ENCODE measurements at regions not wholly inside any gene's neighbourhood (a gene's known extent, or its start where the extent isn't known, plus 50 kb on each side); places are given as distances from the start of the nearest gene placed in this dataset.

DNA sequence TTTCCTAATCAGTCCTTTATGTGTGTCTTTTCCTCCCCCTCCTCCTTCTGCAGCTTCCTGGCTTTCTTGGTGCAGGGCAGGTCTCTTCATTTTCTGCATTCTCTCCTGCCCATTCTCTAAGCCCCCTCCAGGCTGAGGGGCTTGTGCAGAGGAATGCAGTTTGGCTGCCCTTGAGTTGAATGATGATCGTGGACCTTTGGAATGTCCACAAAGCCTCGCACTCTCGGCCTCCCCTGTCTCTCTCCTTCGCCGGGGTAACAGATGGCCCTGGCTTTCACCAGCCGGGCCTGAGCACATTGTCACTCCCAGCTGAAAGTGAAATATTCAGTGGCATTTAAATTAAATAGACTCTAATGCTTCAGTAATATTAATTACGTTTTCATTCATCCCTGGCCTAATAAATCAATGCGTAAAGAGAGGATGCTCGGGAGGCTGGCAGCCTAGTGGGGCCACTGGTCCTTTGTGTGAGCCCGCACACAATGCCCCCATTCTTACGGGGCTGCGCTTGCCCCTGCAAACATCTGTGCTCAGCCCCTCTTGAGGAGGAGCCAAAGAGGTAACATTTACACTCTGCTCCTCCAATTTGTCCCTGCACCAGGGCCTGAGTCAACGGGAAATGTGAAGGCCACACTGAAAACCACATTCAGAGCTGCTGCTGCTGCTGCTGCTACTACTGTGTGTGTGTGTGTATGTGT, 64.9 kb upstream of the PAX6 start:
- Histone ChIP-seq H3K79me2 (ENCODE audit: insufficient read depth, low read length) (no peaks in the 10 kb centered on the region), H2BK12ac (ENCODE audit: insufficient read length, low read depth, low read length) (no peak overlapping the region), H2AK5ac (ENCODE audit: insufficient read length, low read length) (no peak overlapping the region), H3K9me3 (ENCODE audit: control insufficient read depth, low read depth, low read length) (no peaks in the 10 kb centered on the region), H3K27ac (ENCODE audit: insufficient read length, low read depth, low read length) (no peak overlapping the region), H3K4me1 (ENCODE audit: insufficient read depth, low read length) (peaks cover 3% of the 10 kb centered on the region; the same call in 1 of the 2 replicates), H3K18ac (ENCODE audit: insufficient read length, low read depth, low read length) (no peak overlapping the region), H4K20me1 (ENCODE audit: control insufficient read depth, insufficient read depth, insufficient read length) (no peaks in the 10 kb centered on the region), H3K14ac (ENCODE audit: insufficient read depth, low read length) (no peak overlapping the region), H4K8ac (replicated peaks; ENCODE audit: insufficient read length, low read depth, low read length) (no peak overlapping the region), H2BK120ac (ENCODE audit: low read depth, low read length, poor library complexity, severe bottlenecking) (no peak overlapping the region), H3K56ac (ENCODE audit: insufficient read length, low read depth, low read length) (no peak overlapping the region), H3K4me2 (ENCODE audit: insufficient read depth, insufficient read length, low read length) (no peak overlapping the region), H3K4ac (ENCODE audit: low read depth, low read length) (no peak overlapping the region), H4K91ac (ENCODE audit: insufficient read length, low read depth, low read length) (no peak overlapping the region), H3K23me2 (ENCODE audit: insufficient read length, low read depth, low read length, poor library complexity, severe bottlenecking) (no peaks in the 10 kb centered on the region), H2BK15ac (ENCODE audit: low read depth, low read length) (no peak overlapping the region), H4K5ac (ENCODE audit: insufficient read length, low read depth, low read length) (no peak overlapping the region), H3K23ac (ENCODE audit: insufficient read length, low read depth, low read length) (no peak overlapping the region), H3K9ac (ENCODE audit: extremely low read depth, insufficient read length, low read length) (no peak overlapping the region), H2AFZ (ENCODE audit: low read length) (no peak overlapping the region), H3K79me1 (ENCODE audit: insufficient read depth, low read depth, low read length, poor library complexity, severe bottlenecking) (no peaks in the 10 kb centered on the region), H3T11ph (ENCODE audit: low read length) (no peak overlapping the region), H2BK5ac (ENCODE audit: insufficient read length, low read length) (no peak overlapping the region), H3K27me3 (ENCODE audit: insufficient read depth, low read length) (no peaks in the 10 kb centered on the region), H2BK20ac (ENCODE audit: low read depth, low read length, poor library complexity, severe bottlenecking) (no peak overlapping the region)
- WGBS (ENCODE audit: extremely low coverage, insufficient read length, low lambda C conversion rate) = no CpG with 5 or more reads among the region's 13 CpGs
- TF ChIP-seq CTCF (conservative IDR thresholded peaks at IDR 0.05) = no peak
- Mint-ChIP-seq H3K9me3 (no peaks in the 10 kb centered on the region), H3K27me3 (ENCODE audit: low read depth) (peaks cover 35% of the 10 kb centered on the region), H3K4me1 (peaks cover 49 to 52% of the 10 kb centered on the region in 2 experiments), H3K36me3 (ENCODE audit: insufficient read depth in 1 of 3, low read depth in 3 of 3) (no peaks in the 10 kb centered on the region), H3K27ac (peak overlapping the region in 1 of 3 experiments; percentile 1; a peak in 1 of 7 replicates), H3K4me3 (no peak overlapping the region)
- DNase-seq = peak; percentile 35
